MV-4-11 (cell line): ENCODE measurements at regions not wholly inside any gene's neighbourhood (a gene's known extent, or its start where the extent isn't known, plus 50 kb on each side); places are given as distances from the start of the nearest gene placed in this dataset.
"Not testable (repeated sequence)": the region's sequence is repeated elsewhere in the genome, so short reads cannot be mapped to it uniquely, and the experiment has no call there.

Source experiments
- DNase-seq: peaks from one replicate; lab custom pipeline; 2025; lab: John Stamatoyannopoulos, UW

DNA sequence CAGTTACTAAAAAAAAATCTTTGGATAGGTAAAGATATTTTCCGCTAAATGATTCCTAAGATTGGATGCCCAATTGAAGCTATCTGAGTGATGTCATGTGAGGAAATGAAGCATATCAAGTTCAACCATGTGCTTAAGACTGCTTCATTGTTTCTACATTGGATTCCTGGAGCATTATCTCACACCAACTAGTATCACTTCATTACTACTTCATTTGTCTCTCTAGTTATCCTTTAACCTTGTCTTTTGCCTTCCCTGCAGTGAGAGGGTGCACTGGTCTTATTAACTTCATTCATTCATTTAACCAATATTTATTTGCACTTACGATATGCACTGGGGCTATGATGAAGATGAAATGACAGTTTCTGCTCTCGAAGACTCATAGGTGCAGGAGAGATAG, 198.1 kb downstream of the SLC38A4 start:
- no peak for DNase-seq

DNA sequence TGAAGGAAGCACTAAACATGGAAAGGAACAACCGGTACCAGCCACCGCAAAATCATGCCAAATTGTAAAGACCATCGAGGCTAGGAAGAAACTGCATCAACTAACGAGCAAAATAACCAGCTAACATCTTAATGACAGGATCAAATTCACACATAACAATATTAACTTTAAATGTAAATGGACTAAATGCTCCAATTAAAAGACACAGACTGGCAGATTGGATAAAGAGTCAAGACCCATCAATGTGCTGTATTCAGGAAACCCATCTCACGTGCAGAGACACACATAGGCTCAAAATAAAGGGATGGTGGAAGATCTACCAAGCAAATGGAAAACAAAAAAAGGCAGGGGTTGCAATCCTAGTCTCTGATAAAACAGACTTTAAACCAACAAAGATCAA, 206.3 kb downstream of the SLC38A4 start:
- not testable (repeated sequence) for DNase-seq

DNA sequence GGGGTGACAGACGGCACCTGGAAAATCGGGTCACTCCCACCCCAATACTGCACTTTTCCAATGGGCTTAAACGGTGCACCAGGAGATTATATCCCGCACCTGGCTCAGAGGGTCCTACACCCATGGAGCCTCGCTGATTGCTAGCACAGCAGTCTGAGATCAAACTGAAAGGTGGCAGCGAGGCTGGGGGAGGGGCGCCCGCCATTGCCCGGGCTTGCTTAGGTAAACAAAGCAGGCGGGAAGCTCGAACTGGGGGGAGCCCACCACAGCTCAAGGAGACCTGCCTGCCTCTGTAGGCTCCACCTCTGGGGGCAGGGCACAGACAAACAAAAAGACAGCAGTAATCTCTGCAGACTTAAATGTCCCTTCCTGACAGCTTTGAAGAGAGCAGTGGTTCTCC, 208.1 kb downstream of the SLC38A4 start:
- DNase-seq, result not testable (repeated sequence)

DNA sequence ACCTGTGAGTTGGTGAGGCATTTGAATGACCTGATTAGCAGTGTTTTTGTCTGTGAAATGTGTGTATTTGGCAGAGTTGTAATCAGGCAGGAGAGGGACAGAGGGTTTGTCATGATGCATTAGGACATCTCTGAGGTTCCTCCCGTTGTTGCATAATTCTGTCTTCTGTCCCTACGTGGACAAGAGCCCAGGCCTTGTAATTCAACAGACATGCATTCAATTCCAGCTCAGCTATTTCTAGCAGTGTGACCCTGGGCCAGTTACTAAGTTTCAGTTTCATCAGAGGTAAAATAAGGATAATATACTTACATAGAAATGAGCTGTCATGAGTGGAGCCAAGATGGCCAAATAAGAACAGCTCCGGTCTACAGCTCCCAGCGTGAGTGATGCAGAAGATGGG, 208.6 kb downstream of the SLC38A4 start:
- DNase-seq, result peak; percentile 73

DNA sequence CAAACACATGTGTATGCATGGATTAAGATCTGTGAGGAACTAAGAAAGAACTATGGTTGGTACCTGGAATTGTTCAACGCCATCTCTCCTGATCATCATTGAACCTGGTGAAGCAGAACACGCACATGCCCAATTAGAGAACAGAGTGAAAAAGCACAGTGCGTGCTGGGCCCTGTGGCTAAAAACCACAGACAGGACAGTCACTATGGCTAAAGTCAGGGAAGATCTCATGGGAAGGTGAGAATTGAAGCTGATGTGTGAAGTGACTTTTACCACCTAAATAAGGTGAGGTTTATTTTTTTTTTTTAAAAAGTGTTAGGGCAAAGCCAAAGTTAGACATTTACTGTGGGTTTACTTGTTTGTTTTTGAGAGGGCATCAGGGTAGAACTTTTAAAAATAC, 215.0 kb downstream of the SLC38A4 start:
- DNase-seq, result no peak

DNA sequence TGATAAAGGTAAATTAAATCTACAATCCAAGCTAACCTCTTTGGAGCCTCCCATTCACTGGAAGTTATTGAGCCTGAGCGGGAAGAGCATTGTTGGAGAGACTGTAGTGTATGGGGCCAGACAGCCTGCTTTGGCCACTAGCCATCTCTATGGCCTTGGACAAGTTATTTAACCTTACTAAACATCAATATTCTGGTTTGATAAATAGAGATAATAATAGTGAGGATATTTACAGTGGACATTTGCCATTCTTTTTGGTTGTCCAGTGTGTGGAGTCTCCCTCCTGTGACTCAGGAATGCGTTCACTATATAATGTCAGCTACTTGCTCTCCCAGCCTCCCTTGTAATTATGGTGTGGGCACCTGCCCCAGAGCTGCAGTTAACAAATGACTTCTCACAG, 216.1 kb downstream of the SLC38A4 start:
- DNase-seq, result no peak

DNA sequence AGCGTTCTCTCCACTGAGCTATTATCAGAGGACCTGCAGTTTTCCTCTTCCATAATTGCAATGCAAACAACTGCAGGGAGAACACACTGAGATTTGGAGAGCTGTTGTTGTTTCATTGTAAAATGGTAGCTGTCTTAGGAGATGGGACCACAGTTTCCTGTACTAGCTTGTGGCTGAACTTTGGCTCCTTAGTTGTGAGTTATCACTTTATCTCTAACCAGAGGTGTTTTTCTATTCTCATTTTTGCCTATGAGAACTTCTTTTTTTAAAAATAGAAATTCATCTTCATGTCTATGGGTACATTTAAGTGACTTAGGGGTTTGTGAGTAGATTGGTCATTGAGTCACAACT, 216.5 kb downstream of the SLC38A4 start:
- no peak for DNase-seq

DNA sequence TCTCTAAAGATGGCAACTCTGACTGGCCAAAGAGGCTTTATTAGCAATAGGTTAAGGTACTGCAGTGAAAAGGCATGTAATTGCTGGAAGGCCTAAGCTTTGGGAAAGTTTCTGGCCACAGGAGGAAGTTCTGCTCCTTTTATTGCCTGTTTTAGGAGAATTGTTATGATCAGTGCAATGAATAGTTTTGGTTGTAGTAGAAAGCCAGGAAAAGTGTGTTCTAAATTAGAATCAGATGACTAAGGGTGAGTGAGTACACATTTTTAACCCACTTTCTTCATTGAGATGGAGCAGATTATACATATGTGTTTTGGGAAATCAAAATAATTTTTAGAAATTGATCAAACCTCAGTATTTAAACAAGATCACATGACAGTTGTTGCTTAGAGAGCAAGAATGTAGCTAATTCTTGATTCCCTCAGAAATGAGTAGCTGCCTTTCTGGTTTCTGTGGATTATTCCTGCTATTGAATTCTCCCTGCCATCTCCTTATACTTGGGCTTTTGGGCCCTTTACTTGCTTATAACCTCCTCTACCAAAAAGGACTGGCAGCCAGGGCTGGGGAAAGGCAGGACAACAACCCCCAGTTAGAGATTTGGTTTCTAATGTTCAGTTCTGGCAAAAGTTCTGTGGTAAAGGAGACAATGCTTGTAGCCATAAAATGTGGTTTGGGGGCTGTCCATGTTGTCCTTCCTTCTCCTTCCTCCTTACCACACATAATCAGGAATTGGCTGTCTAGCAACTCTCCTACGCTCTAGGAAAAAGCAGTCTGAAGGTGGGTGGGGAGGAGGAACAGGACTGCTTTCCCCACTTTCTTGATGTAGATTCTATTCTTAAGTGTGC, 217.1 kb downstream of the SLC38A4 start:
- DNase-seq, result no peak

DNA sequence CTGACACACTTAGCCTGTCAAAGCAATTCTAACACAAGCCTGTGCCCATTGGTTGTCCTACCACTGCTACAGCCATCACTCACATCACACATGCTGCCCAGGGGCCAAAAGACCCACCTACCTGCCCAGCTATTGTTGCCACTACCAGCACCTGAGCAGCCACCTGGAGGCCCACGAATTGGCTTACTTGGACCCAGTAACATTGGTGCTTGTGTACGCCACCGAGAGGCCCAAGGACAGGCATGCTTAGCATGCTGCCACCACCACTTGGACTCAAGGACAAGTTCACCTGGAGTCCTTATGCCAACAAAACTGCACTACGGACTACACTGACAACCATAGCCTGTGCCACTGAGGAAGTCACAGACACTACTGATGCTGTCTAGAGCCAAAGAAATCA, 221.1 kb downstream of the SLC38A4 start:
- no peak for DNase-seq

DNA sequence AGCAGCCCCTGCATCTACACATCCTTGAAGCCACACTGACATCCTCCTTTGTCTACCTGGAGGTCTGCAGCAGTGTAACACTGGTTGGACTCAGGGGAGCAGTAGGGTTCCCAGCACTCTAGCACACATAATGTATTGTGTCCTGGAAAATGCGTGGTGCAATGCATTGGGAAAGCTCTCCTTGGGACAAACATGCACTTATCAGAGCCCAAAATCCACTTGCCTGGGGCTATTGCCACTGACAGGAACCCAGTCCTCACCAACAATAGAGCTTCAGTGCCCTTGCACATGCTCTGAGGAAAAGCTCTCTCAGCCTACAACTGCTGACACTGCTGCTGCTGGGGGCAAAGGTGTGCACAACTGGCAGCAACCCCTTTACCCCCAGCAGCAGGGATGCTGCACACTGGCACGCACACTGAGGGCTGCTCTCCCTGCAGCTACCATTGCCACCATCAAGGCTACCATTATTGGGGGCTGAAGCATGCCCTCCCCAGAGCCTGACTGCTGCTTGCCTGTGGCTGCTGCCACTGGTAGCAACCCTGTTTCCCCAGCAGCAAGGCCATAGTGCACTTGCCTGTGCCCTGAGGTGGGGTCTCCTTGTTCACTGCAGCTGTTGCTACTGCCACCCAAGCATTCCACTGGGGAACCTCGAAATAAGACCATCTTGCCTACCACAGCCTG, 221.9 kb downstream of the SLC38A4 start:
- no peak for DNase-seq

DNA sequence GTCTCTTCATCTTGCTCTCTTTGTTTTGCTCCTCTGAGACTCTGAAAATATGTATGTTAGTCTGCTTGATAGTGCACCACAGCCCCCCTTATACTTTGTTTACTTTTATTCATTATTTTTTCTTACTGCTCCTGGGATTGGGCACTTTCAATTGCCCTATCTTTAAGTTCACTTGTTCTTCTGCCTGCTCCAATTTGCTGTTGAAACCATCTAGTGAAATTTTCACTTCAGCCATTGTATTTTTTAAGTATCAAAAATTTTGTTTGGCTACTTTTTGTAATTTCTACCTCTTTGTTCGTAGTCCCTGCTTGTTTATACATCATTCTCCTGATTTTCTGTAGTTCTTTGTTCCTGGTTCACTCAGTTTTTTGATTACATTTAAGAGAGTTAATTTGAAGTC, 223.3 kb downstream of the SLC38A4 start:
- no peak for DNase-seq

DNA sequence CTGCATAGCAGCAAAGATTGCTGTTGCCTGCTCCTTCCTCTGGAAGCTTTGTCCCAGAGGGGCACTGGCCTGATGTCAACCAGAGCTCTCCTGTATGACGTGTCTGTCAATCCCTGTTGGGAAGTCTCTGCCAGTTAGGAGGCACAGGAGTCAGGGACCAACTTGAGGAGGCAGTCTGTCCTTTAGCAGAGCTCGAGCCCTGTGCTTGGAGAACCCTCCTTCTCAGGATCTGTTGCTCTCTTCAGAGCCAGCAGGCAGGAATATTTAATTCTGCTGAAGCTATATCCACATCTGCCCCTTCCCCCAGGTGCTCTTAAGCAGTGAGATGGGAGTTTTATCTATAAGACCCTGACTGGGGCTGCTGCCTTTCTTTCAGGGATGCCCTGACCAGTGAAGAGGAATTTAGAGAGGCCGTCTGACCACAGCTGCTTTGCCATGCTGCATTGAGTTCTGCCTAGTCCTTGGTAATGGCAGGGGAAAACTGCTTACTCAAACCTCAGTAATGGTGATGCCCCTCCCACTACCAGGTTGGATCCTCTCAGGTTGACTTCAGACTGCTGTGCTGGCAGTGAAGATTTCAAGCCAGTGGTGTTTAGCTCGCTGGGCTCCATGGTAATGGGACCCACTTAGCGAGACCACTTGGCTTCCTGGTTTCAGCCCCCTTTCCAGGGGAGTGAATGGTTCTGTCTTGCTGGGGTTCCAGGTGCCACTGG, 218.6 kb upstream of the SLC38A2 start:
- no peak for DNase-seq

DNA sequence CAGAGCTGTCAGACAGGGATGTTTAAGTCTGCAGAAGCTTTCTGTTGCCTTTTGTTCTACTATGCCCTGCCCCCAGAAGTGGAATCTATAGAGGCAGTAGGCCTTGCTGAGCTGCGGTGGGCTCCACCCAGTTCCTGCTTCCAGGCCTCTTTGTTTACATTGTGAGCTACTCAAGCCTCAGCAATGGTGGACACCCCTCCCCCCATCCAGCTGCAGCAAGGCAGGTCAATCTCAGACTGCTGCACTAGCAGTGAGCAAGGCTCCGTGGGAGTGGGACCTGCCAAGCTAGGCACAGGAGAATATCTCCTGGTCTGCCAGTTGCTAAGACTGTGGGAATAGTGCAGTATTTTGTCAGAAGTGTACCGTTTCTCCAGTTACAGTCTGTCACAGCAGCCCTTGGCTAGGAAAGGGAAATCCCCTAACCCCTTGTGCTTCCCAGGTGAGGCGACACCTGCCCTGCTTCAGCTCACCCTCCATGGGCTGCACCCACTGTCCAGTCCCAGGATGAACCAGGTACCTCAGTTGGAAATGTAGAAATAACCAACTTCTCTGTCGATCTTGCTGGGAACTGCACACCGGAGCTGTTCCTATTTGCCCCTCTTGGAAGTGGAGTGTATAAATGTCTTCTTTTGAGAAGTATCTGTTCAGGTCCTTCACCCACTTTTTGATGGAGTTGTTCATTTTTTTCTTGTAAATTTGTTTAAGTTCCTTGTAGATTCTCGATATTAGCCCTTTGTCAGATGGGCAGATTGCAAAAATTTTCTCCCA, 213.5 kb upstream of the SLC38A2 start:
- no peak for DNase-seq

DNA sequence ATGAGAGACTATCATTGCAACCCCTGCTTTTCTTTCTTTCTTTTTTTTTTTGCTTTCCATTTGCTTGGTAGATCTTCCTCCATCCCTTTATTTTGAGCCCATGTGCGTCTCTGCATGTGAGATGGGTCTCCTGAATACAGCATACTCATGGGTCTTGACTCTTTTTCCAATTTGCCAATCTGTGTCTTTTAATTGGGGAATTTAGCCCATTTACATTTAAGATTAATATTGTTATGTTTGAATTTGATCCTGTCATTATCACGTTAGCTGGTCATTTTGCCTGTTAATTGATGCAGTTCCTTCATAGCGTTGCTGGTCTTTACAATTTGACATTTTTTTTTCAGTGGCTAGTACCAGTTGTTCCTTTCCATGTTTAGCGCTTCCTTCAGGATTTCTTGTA, 211.5 kb upstream of the SLC38A2 start:
- not testable (repeated sequence) for DNase-seq

DNA sequence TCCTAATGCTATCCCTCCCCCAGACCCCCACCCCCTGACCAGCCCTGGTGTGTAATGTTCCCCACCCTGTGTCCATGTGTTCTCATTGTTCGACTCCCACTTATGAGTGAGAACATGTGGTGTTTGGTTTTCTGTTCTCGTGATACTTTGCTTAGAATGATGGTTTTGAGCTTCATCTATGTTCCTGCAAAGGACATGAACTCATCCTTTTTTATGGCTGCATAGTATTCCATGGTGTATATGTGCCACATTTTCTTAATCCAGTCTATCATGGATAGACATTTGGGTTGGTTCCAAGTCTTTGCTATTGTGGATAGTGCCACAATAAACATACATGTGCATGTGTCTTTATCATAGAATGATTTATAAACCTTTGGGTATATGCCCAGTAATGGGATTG, 209.4 kb upstream of the SLC38A2 start:
- DNase-seq, result not testable (repeated sequence)

DNA sequence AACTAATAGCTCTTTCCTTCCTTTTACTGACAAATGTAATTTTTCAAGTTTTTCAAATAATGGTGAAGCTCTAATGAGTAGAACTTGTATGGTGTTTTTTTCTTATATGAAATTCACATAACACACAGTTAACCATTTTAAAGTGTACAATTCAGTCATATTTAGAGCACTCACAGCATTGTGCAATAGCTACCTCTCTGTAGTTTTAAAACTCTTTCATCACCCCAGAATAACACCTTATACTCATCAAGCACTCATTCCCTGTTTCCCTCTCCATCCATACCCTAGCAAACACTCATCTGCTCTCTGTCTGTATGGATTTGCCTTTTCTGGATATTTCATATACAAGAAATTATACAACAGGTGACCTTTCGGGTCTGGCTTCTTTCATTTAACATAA, 207.9 kb upstream of the SLC38A2 start:
- DNase-seq, result no peak

DNA sequence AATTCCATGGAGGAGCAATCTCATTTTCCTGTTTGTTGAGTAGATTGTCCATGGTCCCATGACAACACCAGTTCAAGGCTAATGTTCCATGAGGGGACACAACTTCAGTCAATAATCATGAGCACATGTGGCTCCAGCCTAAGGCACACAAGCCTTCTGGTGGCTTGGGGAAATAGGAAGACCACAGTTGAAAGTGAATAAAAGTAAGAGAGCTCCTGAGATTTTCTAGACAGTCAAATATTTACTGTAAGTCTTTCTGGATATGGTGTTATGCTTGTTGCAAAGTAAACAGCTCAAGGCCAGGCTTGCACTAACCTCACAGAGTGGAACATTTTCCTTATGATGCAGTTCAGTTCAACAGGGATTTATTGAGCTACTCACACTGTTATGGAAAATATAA, 206.9 kb upstream of the SLC38A2 start:
- no peak for DNase-seq

DNA sequence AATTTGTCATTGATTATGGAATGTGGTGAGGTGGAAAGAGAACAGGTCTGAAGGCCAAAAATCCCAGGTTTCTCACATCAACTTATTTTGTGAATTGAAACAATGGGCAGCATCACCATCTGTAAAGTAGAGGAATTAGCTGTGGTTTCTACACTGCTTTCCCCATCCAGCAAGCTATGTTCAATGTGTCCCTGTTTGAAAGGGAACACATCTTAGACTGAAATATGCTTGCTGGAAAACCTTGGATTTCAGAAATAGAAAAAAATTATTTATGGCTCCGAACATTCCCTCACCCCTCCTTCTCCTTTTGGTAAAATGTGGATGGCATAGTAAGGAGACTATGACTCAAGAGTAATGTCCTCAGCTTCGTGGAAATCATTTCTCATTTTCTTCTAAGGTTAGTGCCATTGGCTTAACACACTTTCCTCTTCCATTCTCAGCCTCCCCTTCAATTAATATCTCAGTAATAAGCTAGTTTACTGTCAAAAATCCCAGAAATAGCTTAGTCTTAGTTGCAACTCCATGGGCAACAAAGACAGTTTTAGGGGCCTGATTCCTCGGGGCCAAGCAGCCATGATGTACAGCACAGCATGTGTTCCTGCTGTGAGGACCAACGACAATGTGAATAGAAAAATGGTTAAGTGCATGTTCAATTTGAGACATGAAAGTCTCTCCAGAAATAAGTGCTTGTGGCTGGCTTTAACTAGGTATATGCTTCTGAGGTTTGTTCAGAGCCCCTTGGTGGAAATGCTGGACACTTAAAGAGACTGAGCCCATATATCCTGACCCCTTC, 205.8 kb upstream of the SLC38A2 start:
- DNase-seq, result no peak

DNA sequence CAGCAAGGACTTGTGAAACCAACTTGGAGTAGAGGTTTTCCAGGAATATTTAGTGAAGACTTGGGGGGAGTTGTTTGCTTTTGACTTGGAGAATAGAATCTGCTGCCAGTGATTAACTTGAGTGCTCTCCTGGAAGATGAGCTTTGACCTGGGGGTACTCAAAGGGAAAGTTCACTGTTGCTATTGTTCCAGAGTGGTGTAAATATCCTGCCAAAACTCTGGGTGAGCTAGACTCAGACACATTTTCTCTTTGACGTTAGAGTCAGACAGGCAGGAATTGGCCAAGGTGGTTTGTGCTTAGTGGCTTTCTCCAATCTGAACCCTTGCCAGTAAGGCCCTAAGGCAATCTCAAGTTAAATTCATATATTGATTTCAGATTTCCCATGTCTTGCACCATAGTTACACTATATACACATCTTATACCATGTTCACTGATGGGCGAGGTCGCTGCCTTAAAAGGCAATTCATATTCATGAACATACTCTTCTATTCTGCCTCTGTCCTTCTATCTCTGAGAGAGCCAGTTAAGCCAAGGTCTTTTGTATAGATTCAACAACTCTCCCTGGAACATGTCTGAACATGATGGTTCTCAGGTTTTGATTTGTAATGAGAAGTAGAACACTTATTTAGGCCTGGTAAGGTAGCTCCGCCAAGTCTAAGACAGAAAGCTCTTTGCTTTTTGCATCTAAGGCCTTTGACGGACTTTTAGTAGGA, 204.6 kb upstream of the SLC38A2 start:
- DNase-seq, result no peak

DNA sequence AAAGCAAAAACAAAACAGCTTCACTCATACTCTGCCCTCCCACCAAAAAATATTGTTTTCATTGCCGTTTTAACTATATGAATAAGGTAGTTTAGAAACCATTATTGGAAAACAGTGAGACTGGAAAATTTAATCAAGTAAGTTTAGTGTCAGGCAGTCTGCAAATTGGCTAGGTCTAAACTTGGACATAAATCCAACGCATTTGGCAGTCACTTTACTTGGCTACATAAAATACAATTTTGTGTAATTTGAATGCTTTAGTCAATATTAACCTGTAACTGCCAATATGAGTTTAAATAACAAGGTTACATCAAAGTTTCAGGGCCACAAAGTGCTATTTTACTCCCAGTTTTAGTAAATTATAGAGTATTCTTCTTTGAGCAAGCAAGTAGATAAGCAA, 202.3 kb upstream of the SLC38A2 start:
- no peak for DNase-seq

DNA sequence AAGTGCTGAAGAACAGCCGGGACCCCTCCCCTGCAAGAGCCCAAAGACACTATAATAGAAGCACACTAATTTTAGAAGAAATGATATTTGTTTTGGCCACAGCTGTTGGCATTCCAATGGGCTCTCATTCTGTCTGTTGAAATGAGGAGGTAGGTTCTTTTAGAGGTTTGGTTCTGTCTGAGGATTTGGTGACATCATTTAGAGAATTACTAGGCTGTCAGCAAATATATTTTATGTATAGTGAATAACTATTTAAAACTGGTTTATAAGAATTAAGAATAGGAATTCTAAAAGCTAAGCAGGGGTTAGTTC, 200.7 kb upstream of the SLC38A2 start:
- DNase-seq, result no peak
